ENCODE measurements at regions not wholly inside any gene's neighbourhood (a gene's known extent, or its start where the extent isn't known, plus 50 kb on each side); places are given as distances from the start of the nearest gene placed in this dataset.

DNA sequence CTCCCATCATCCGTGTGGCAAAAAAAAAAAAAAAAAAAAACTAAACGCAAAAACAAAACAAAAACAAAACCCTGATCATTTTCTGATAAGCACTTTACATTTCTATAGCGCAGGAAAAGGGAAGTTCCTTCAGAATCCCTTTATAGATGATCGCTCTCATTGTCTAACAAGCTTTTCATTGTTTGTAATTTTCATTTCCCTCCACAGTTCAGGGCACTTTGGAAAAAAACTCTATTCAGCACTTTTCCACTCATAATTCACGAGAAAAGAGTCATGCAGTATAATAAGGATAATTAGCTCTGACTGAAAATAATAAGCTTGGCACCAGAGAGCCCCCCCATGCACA is 89.4 kb upstream of the ATXN1 start:
- Histone ChIP-seq H3K79me2 (ENCODE audit: control insufficient read depth, insufficient read depth, low read length) (no peaks in the 10 kb centered on the region), H3K4me2 (ENCODE audit: insufficient read depth, low read length) (no peak overlapping the region), H3K27me3 (ENCODE audit: control insufficient read depth in 2 of 2, insufficient read depth in 2 of 2, low read length in 2 of 2) (peaks cover 3 to 6% of the 10 kb centered on the region in 2 experiments; a peak in 2 of 5 replicates), H3K9me3 (replicated peaks; ENCODE audit: control insufficient read depth, insufficient read depth, low read depth, low read length) (no peaks in the 10 kb centered on the region), H4K20me1 (replicated peaks; ENCODE audit: control insufficient read depth, insufficient read depth, low read length) (no peaks in the 10 kb centered on the region), H3K27ac (ENCODE audit: extremely low read depth, low read depth, low read length) (no peak overlapping the region), H3K9ac (ENCODE audit: insufficient read depth in 1 of 2, low read depth in 2 of 2, low read length in 2 of 2) (no peak overlapping the region), H3K9me1 (ENCODE audit: control insufficient read depth, insufficient read depth, low read length) (no peaks in the 10 kb centered on the region), H3K4me1 (replicated peaks in 1 of 2; ENCODE audit: control insufficient read depth in 2 of 2, insufficient read depth in 2 of 2, low read length in 2 of 2) (peaks cover 0 to 5% of the 10 kb centered on the region in 2 experiments; a peak in 1 of 5 replicates), H3K36me3 (ENCODE audit: control insufficient read depth, insufficient read depth, low read length) (no peaks in the 10 kb centered on the region), H2AFZ (ENCODE audit: low read depth, low read length) (no peak overlapping the region), H3K4me3 (no peak overlapping the region)
- intact Hi-C loops (cut with micrococcal nuclease) (no loop called here), in situ Hi-C loops (cut with MboI) (no loop called here)
- FAIRE-seq (no peak), DNase-seq (ENCODE audit: extremely low read depth in 1 of 4, low spot score in 3 of 4) (no peak), ATAC-seq (no peak)
- ChIA-PET CTCF (ENCODE audit: low intra/inter-chr PET ratio) (no interaction called here), POLR2A (interaction anchor here (0.8 to 1.2 kb wide), 2 partner anchors 8 to 24 kb away, joined by 3 read pairs; no protein-coding TSS in a partner anchor)
- WGBS (ENCODE audit: insufficient coverage, low coverage, missing lambda C conversion rate): 3% methylated on average over 5 of the region's 5 CpGs
- BruUV-seq (replicated peaks): no TSS peak
- TF ChIP-seq SRSF3 (IDR thresholded peaks at IDR 0.05; ENCODE audit: insufficient read depth, low read length): no peak
- peak; percentile 35; the same call in 1 of the 2 replicates for TF ChIP-seq MAFG (tag; conservative IDR thresholded peaks at IDR 0.05)
- no peak for TF ChIP-seq ARID1B (IDR thresholded peaks at IDR 0.05)
- no peak for TF ChIP-seq ZNF445 (CRISPR knock-in tag; IDR thresholded peaks at IDR 0.05; ENCODE audit: low read depth)
- 0 out of 2 replicates have a peak, but pooled peaks have one; percentile 31 for TF ChIP-seq C11orf30 (IDR thresholded peaks at IDR 0.05; ENCODE audit: low read depth)
- peak; percentile 61 for TF ChIP-seq ZNF316 (IDR thresholded peaks at IDR 0.05)
- TF ChIP-seq MECOM (CRISPR knock-in tag; IDR thresholded peaks at IDR 0.05): no peak
- no peak for TF ChIP-seq ARID2 (IDR thresholded peaks at IDR 0.05)

All from K562 (cell line).